ENCODE measurements at regions not wholly inside any gene's neighbourhood (a gene's known extent, or its start where the extent isn't known, plus 50 kb on each side); places are given as distances from the start of the nearest gene placed in this dataset.

DNA sequence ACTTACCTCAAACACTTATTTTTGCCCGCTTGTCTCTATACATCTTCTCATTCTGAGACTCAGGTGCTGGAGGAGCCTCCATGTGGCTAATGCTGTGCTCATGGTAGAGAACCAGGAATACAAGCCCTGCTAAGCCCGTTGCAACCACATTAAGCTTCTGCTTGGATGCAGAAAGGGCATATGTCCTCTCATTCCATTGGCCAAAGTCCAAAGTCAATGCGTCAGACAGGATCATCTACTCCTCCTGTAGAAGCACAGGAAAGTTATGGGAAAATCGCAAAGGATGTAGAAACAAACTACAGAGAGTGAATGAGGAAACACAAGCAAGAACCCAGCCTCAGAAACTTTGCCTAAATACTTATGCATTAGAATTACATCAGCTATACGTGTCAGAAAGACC lies 124.5 kb upstream of the AGA start:
- no peak for TF ChIP-seq CTCF (IDR thresholded peaks at IDR 0.05; ENCODE audit: unreplicated experiment)

GRCh38 chr4:177568931-177569330 lies 126.7 kb upstream of the AGA start:
- Mint-ChIP-seq H3K4me1 (ENCODE audit: unreplicated experiment) (no peaks in the 10 kb centered on the region), H3K27me3 (ENCODE audit: unreplicated experiment) (no peaks in the 10 kb centered on the region), H3K27ac (ENCODE audit: unreplicated experiment) (no peak overlapping the region), H3K4me3 (ENCODE audit: unreplicated experiment) (no peak overlapping the region), H3K36me3 (ENCODE audit: low read depth, unreplicated experiment) (no peaks in the 10 kb centered on the region), H3K9me3 (ENCODE audit: unreplicated experiment) (no peaks in the 10 kb centered on the region)
- no peak for TF ChIP-seq CTCF (IDR thresholded peaks at IDR 0.05; ENCODE audit: unreplicated experiment)
- DNase-seq (ENCODE audit: low spot score) = no peak

More for the DNA sequence above, 124.5 kb upstream of the AGA start:
- no peak overlapping the region for H3K27ac Mint-ChIP-seq (ENCODE audit: unreplicated experiment)
- DNase-seq (ENCODE audit: low spot score) = no peak
- no peaks in the 10 kb centered on the region for H3K4me1 Mint-ChIP-seq (ENCODE audit: unreplicated experiment)
- no peaks in the 10 kb centered on the region for H3K36me3 Mint-ChIP-seq (ENCODE audit: low read depth, unreplicated experiment)
- H3K27me3 Mint-ChIP-seq (ENCODE audit: unreplicated experiment) = no peaks in the 10 kb centered on the region
- H3K4me3 Mint-ChIP-seq (ENCODE audit: unreplicated experiment) = no peak overlapping the region
- no peaks in the 10 kb centered on the region for H3K9me3 Mint-ChIP-seq (ENCODE audit: unreplicated experiment)

DNA sequence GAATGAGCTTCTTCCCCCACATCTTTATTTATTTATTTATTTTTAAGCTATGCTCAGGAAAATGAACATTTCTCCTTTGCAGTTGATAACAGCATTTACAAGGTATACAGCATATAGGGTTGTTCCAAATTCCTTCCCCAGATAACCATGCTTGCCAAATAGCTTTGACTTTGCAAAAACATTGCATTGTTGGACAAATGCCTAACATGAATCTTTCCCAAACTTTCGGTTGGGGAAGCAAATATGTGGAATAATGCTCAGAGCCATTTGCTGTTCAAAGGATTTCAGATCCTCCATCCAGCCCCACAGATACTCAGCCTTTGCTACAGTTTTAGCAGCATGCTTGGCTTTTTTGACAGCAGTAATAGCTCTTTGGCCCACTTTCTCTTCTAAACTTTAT lies 127.2 kb upstream of the AGA start:
- H3K4me1 Mint-ChIP-seq (ENCODE audit: unreplicated experiment) = no peaks in the 10 kb centered on the region
- no peaks in the 10 kb centered on the region for H3K36me3 Mint-ChIP-seq (ENCODE audit: low read depth, unreplicated experiment)
- no peaks in the 10 kb centered on the region for H3K9me3 Mint-ChIP-seq (ENCODE audit: unreplicated experiment)
- no peak overlapping the region for H3K27ac Mint-ChIP-seq (ENCODE audit: unreplicated experiment)
- no peaks in the 10 kb centered on the region for H3K27me3 Mint-ChIP-seq (ENCODE audit: unreplicated experiment)
- no peak for TF ChIP-seq CTCF (IDR thresholded peaks at IDR 0.05; ENCODE audit: unreplicated experiment)
- H3K4me3 Mint-ChIP-seq (ENCODE audit: unreplicated experiment) = no peak overlapping the region
- no peak for DNase-seq (ENCODE audit: low spot score)

- no peaks in the 10 kb centered on the region for H3K4me1 Mint-ChIP-seq (ENCODE audit: unreplicated experiment)
- H3K27me3 Mint-ChIP-seq (ENCODE audit: unreplicated experiment) = no peaks in the 10 kb centered on the region
- H3K27ac Mint-ChIP-seq (ENCODE audit: unreplicated experiment) = no peak overlapping the region
- DNase-seq (ENCODE audit: low spot score) = no peak
- no peak for TF ChIP-seq CTCF (IDR thresholded peaks at IDR 0.05; ENCODE audit: unreplicated experiment)
- no peaks in the 10 kb centered on the region for H3K36me3 Mint-ChIP-seq (ENCODE audit: low read depth, unreplicated experiment)
- H3K9me3 Mint-ChIP-seq (ENCODE audit: unreplicated experiment) = no peaks in the 10 kb centered on the region
- no peak overlapping the region for H3K4me3 Mint-ChIP-seq (ENCODE audit: unreplicated experiment)
Observed at GRCh38 chr4:177573507-177573906, 131.3 kb upstream of the AGA start.

DNA sequence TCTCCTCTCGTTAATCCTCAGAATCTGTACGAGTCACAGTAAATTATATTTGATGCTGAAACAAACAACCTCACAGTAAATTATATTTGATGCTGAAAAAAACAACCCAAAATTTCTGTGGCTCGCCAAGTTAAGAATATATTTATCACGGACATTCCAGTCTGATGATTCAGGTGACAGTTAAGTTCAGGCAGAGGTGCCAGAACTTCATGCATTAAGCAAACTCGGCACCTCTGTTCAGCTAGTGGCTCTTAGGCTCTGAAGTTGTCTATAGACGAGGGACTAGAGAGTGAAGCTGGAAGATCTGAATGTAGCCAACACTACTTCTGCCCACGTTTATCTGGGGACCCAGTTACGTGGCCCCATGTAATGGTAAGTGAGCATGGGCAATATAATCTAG lies 132.2 kb upstream of the AGA start:
- Mint-ChIP-seq H3K27ac (ENCODE audit: unreplicated experiment) (no peak overlapping the region), H3K27me3 (ENCODE audit: unreplicated experiment) (no peaks in the 10 kb centered on the region), H3K4me1 (ENCODE audit: unreplicated experiment) (no peaks in the 10 kb centered on the region), H3K4me3 (ENCODE audit: unreplicated experiment) (no peak overlapping the region), H3K9me3 (ENCODE audit: unreplicated experiment) (no peaks in the 10 kb centered on the region), H3K36me3 (ENCODE audit: low read depth, unreplicated experiment) (no peaks in the 10 kb centered on the region)
- no peak for TF ChIP-seq CTCF (IDR thresholded peaks at IDR 0.05; ENCODE audit: unreplicated experiment)
- no peak for DNase-seq (ENCODE audit: low spot score)

Data from endothelial cell (in vitro differentiated cells).